ENCODE measurements at regions not wholly inside any gene's neighbourhood (a gene's known extent, or its start where the extent isn't known, plus 50 kb on each side); places are given as distances from the start of the nearest gene placed in this dataset.
A peak's percentile ranks its signal among the peaks of the same experiment; 100 is the strongest.
"Not testable (repeated sequence)": the region's sequence is repeated elsewhere in the genome, so short reads cannot be mapped to it uniquely, and the experiment has no call there.

DNA sequence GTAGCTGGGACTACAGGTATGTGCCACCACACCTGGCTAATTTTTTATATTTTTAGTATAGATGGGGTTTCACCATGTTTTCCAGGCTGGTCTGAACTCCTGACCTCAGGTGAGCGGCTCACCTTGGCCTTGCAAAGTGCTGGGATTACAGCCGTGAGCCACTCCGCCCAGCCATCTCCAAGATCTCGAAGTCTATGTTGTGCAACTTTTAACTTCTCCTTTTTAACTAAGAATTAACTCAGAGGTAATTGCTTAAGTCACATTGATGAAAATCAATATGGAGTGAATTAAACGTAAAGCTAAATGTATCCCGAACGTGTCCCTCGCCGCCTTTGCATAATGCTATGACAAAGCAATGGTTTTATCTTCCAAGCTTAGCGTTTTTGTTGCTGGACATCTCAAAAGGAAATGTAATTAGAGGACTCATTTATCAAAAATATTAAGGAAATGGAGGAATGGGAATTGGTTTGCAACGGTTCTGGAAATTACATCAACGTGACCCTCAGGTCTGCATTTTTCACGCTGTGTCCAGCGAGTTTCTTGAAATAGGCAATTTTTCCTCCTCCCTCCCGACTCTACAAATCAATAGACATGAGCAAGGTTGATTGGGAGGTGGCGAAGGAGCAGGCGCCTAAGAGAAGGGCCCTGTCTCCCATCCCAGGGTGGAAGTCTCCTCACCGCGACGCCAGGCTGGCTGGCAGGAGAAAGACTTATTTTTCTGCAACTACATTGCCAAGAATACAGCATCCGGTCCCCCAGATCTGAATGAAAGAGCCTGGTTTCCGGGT is 89.8 kb downstream of the TMEM130 start:
- DNase-seq: no peak
- whole genome bisulfite sequencing, 2 donors: 80 to 91% methylated on average over 22 of the region's 22 CpGs
- Histone ChIP-seq H3K27me3 (peaks cover 0 to 5% (median 0%) of the 10 kb centered on the region in 7 donors), H3K4me1 (peaks cover 0 to 7% (median 0%) of the 10 kb centered on the region in 9 donors), H3K36me3 (no peaks in the 10 kb centered on the region), H3K4me3 (no peak overlapping the region), H3K9me3 (no peaks in the 10 kb centered on the region), H3K27ac (no peak overlapping the region)
- no peak for ATAC-seq
- intact Hi-C loops (cut with DNase I): no loop called here
- TF ChIP-seq, protein P1, sequence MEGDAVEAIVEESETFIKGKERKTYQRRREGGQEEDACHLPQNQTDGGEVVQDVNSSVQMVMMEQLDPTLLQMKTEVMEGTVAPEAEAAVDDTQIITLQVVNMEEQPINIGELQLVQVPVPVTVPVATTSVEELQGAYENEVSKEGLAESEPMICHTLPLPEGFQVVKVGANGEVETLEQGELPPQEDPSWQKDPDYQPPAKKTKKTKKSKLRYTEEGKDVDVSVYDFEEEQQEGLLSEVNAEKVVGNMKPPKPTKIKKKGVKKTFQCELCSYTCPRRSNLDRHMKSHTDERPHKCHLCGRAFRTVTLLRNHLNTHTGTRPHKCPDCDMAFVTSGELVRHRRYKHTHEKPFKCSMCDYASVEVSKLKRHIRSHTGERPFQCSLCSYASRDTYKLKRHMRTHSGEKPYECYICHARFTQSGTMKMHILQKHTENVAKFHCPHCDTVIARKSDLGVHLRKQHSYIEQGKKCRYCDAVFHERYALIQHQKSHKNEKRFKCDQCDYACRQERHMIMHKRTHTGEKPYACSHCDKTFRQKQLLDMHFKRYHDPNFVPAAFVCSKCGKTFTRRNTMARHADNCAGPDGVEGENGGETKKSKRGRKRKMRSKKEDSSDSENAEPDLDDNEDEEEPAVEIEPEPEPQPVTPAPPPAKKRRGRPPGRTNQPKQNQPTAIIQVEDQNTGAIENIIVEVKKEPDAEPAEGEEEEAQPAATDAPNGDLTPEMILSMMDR (IDR thresholded peaks at IDR 0.05): no peak

DNA sequence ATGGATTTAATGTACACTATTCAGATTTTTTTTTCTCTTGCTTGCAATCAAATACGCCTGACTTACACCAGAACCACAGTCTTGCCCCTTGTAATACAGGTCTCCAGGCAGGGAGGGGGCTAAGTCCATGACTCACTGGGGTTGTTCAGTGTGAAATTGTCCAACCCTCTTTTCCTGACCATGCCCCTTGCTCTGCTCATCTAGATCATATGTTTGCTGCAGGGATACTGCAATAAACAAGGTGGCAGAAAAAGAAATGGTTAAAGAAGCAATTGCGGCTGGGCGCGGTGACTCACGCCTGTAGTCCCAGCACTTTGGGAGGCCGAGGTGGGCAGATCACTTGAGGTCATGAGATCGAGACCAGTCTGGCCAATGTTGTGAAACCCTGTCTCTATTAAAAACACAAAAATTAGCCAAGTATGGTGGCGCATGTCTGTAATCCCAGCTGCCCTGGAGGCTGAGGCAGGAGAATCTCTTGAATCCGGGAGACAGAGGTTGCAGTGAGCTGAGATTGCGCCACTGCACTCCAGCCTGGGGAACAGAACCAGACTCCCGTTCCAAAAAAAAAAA is 85.5 kb downstream of the TMEM130 start:
- H3K9me3 ChIP-seq: no peaks in the 10 kb centered on the region
- no peak for DNase-seq
- TF ChIP-seq, protein P1 (IDR thresholded peaks at IDR 0.05): no peak

DNA sequence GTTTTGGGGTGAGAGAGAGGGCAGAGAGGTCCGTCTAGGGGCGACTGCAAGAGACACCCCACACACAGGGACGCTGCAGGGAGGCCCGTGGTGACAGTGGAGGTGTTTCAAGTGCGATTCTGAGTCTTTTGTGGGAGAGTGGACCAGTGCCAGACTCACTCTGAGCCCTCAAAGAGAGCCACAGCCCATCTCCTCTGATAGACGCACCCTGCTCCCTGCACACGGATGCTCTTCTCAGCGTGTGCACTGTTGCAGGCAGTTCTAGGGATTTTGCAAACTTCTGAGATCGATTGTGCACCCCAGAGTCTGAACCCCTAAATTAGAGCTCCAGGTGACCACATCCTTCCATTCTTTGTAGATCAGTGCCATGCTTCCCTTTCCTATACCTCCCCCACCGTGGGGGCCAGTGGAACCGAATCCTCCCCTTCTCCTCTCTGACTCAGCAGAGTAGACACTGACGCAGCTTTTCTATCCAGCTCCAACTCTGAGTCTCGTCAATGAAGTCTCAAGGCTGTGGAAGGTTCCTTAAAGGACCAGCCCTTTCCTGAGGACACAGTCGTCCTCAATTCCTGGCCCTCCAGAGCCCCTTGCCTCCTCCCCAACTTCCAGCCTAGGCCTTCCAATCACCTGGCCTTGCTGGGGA is 83.8 kb downstream of the TMEM130 start:
- no peak overlapping the region for H3K4me3 ChIP-seq
- DNase-seq: no peak
- ATAC-seq: peak in 1 of 8 donors; percentile 22
- intact Hi-C loops (cut with DNase I): no loop called here
- H3K36me3 ChIP-seq: no peaks in the 10 kb centered on the region
- no peak overlapping the region for H3K27ac ChIP-seq
- WGBS, 2 donors: 64 to 70% methylated on average over 14 of the region's 14 CpGs
- H3K4me1 ChIP-seq: no peaks in the 10 kb centered on the region
- H3K27me3 ChIP-seq: no peaks in the 10 kb centered on the region
- TF ChIP-seq, protein P1 (IDR thresholded peaks at IDR 0.05): no peak
- no peaks in the 10 kb centered on the region for H3K9me3 ChIP-seq

More for the DNA sequence above, 85.5 kb downstream of the TMEM130 start:
- intact Hi-C loops (cut with DNase I): no loop called here
- Histone ChIP-seq H3K36me3 (no peaks in the 10 kb centered on the region), H3K27me3 (peaks cover 0 to 3% (median 0%) of the 10 kb centered on the region in 7 donors), H3K27ac (no peak overlapping the region), H3K4me3 (no peak overlapping the region), H3K4me1 (no peaks in the 10 kb centered on the region)
- 86 to 90% methylated on average over 11 of the region's 11 CpGs for WGBS, 2 donors
- ATAC-seq: no peak

DNA sequence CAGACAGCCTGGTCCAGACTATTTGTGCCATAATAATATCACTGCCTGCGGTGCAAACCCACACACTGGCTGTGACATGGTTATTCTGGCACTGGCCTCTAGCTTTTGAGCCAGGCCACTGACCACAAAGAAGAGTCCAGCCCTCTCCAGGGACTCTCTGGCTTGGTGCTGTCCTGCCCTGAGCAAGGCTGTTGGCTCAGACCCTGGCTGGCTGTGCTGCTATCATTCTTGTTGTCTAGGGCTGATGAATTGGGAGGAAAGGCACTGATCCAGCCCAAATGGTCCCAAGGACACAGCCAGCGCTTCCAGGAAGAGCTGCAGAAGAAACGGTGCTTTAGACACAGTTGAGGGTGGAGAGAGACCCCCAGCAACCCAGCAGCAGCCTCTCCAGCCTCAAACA is 80.8 kb downstream of the TMEM130 start:
- 42 to 50% methylated on average over 3 of the region's 3 CpGs for WGBS, 2 donors
- ATAC-seq: no peak
- H3K36me3 ChIP-seq: no peaks in the 10 kb centered on the region
- no peaks in the 10 kb centered on the region for H3K4me1 ChIP-seq
- H3K27ac ChIP-seq: no peak overlapping the region
- no peak for DNase-seq
- no peaks in the 10 kb centered on the region for H3K27me3 ChIP-seq
- TF ChIP-seq, protein P1 (IDR thresholded peaks at IDR 0.05): no peak
- intact Hi-C loops (cut with DNase I): no loop called here
- no peak overlapping the region for H3K4me3 ChIP-seq
- no peaks in the 10 kb centered on the region for H3K9me3 ChIP-seq

DNA sequence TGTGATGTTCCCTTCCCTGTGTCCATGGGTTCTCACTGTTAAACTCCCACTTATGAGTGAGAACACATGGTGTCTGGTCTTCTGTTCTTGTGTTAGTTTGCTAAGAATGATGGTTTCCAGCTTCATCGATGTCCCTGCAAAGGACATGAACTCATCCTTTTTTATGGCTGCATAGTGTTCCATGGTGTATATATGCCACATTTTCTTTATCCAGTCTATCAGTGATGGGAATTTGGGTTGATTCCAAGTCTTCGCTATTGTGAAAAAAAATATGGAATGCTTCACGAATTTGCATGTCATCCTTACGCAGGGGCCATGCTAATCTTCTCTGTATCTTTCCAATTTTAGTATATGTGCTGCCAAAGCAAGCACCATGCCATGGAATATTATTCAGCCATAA is 75.4 kb downstream of the TMEM130 start:
- H3K27me3 ChIP-seq; H3K9me3 ChIP-seq; H3K4me1 ChIP-seq; H3K36me3 ChIP-seq; intact Hi-C loops (cut with DNase I); H3K27ac ChIP-seq; H3K4me3 ChIP-seq; DNase-seq; ATAC-seq: not testable (repeated sequence)
- 89 to 92% methylated on average over 4 of the region's 4 CpGs for WGBS, 2 donors
